B cell (primary cell): ENCODE measurements at regions not wholly inside any gene's neighbourhood (a gene's known extent, or its start where the extent isn't known, plus 50 kb on each side); places are given as distances from the start of the nearest gene placed in this dataset.

Experiments
- ATAC-seq: fragments of 200-7000 bp; cut with Tn5 transposase; one replicate; pipeline ENCODE4 v1.10.0; 2021; ENCODE audit warnings: low read depth, mild to moderate bottlenecking, moderate number of reproducible peaks, moderate library complexity
- CTCF ChIA-PET: fragments of 350-600 bp; sonication (Branson Sonifier 250); formaldehyde crosslinking; loops from one replicate; lab custom pipeline; 2021; ENCODE audit warnings: antibody characterized with exemption, inconsistent platforms; lab: Charles Lee
- POLR2A ChIA-PET: fragments of 350-600 bp; sonication (Branson Sonifier 250); formaldehyde crosslinking; loops from one replicate; lab custom pipeline; 2021; ENCODE audit warnings: antibody characterized with exemption; lab: Charles Lee
- DNase-seq: peaks from one replicate; pipeline ENCODE4 v3.0.0; 2013
- H2AFZ ChIP-seq: 2 replicates; pipeline ENCODE4 v1.6.1; 2012; ENCODE audit warnings: mild to moderate bottlenecking, low read depth, low read length; ENCODE audit not compliant: insufficient read depth, poor library complexity, severe bottlenecking
- H3K27ac ChIP-seq, 2 donors: 1 replicate in 1 of 2; 2 replicates in 1 of 2; pipeline ENCODE4 v1.5.1; 2012 to 2013; ENCODE audit warnings: low read length in 2 of 2, mild to moderate bottlenecking in 2 of 2, moderate library complexity in 1 of 2
- H3K27me3 ChIP-seq, 4 experiments: fragments of 200-600 bp in 1 of 4; sonication (generic) in 1 of 4; replicated peaks in 1 of 4; 1 replicate in 2 of 4; 2 replicates in 2 of 4; pipeline versions ENCODE4 v1.6.1 to v1.7.0; 2013 to 2016; ENCODE audit warnings: low read length in 3 of 4, mild to moderate bottlenecking in 2 of 4, mixed read lengths in 1 of 4, moderate library complexity in 1 of 4; ENCODE audit not compliant: insufficient read depth in 4 of 4, control insufficient read depth in 3 of 4; ENCODE audit errors: control extremely low read depth in 1 of 4
- H3K36me3 ChIP-seq, 2 experiments: replicated peaks in 1 of 2; 1 replicate in 1 of 2; 2 replicates in 1 of 2; pipeline versions ENCODE4 v1.6.1 to v1.7.1; 2013; ENCODE audit warnings: low read length in 1 of 2; ENCODE audit not compliant: insufficient read depth in 2 of 2, control insufficient read depth in 1 of 2; ENCODE audit errors: control extremely low read depth in 1 of 2, extremely low read depth in 1 of 2
- H3K4me1 ChIP-seq, 2 donors: fragments of 200-600 bp in 1 of 2; sonication (generic) in 1 of 2; 1 replicate in 1 of 2; 2 replicates in 1 of 2; pipeline versions ENCODE4 v1.5.1 to v1.6.1; 2013 to 2017; ENCODE audit warnings: low read length in 2 of 2; ENCODE audit not compliant: control insufficient read depth in 2 of 2, insufficient read depth in 2 of 2
- H3K4me2 ChIP-seq: replicated peaks from 2 replicates; pipeline ENCODE3; 2012; ENCODE audit warnings: mild to moderate bottlenecking, low read depth, low read length; ENCODE audit not compliant: poor library complexity, severe bottlenecking
- H3K4me3 ChIP-seq, 5 experiments: fragments of 200-600 bp in 1 of 5; sonication (generic) in 1 of 5; 1 replicate in 3 of 5; 2 replicates in 2 of 5; pipeline versions ENCODE4 v1.5.1 to v1.7.0; 2011 to 2016; ENCODE audit warnings: low read length in 4 of 5, mild to moderate bottlenecking in 4 of 5, low read depth in 2 of 5, control low read depth in 1 of 5, moderate library complexity in 1 of 5; ENCODE audit not compliant: insufficient read depth in 1 of 5; ENCODE audit errors: control extremely low read depth in 1 of 5, extremely low read depth in 1 of 5
- H3K79me2 ChIP-seq: fragments of 200-600 bp; sonication (generic); one replicate; pipeline ENCODE4 v1.6.0; 2016; ENCODE audit warnings: low read length; ENCODE audit not compliant: control insufficient read depth, insufficient read depth
- H3K9ac ChIP-seq: fragments of 200-600 bp; sonication (generic); 2 replicates; pipeline ENCODE4 v1.6.1; 2017; ENCODE audit warnings: mild to moderate bottlenecking, low read length, moderate library complexity
- H3K9me3 ChIP-seq, 3 donors: one replicate each; pipeline versions ENCODE4 v1.6.1 to v1.7.1; 2013; ENCODE audit warnings: low read length in 2 of 3; ENCODE audit not compliant: control insufficient read depth in 2 of 3, insufficient read depth in 1 of 3; ENCODE audit errors: control extremely low read depth in 1 of 3
- H4K20me1 ChIP-seq: 2 replicates; pipeline ENCODE4 v1.6.0; 2012; ENCODE audit warnings: mild to moderate bottlenecking, low read length; ENCODE audit not compliant: insufficient read depth, control insufficient read depth, poor library complexity, severe bottlenecking
- H3K27ac Mint-ChIP-seq: one replicate; pipeline ENCODE4 v1.8.0; 2021; ENCODE audit warnings: mixed read lengths
- H3K27me3 Mint-ChIP-seq: one replicate; pipeline ENCODE4 v1.8.0; 2021; ENCODE audit warnings: mixed read lengths
- H3K4me1 Mint-ChIP-seq: one replicate; pipeline ENCODE4 v1.8.0; 2021; ENCODE audit warnings: mixed read lengths
- H3K4me3 Mint-ChIP-seq: one replicate; pipeline ENCODE4 v1.8.0; 2021; ENCODE audit warnings: mixed read lengths
- H3K9me3 Mint-ChIP-seq: one replicate; pipeline ENCODE4 v1.8.0; 2022; ENCODE audit warnings: mixed read lengths; ENCODE audit not compliant: insufficient read depth
- CTCF ChIP-seq: fragments of 200-600 bp; IDR thresholded peaks from one replicate; pipeline ENCODE4 v1.8.0; 2022; ENCODE audit warnings: antibody characterized with exemption, mild to moderate bottlenecking
- EZH2 ChIP-seq: IDR thresholded peaks from 2 replicates; pipeline ENCODE4 v1.6.1; 2012; ENCODE audit warnings: borderline replicate concordance, low read depth, mild to moderate bottlenecking, moderate library complexity, low read length; ENCODE audit not compliant: insufficient read depth, poor library complexity, severe bottlenecking
- WGBS: methylation state at CpG from one replicate; pipeline ENCODE4 v1.1.5; 2013; ENCODE audit warnings: missing lambda C conversion rate; ENCODE audit not compliant: insufficient coverage; 5-methylcytosine and 5-hydroxymethylcytosine counted together
- intact Hi-C: fragments of 100-400 bp; cut with micrococcal nuclease; formaldehyde crosslinking; loops from one replicate; pipeline ENCODE4 v1.10.0; 2022

- intact Hi-C loops: no loop called here
- no peaks in the 10 kb centered on the region for H3K9me3 Mint-ChIP-seq
These were observed 66.1 kb downstream of the OR5AK2 start for GRCh38 chr11:57054817-57055216.

GRCh38 chr11:57055744-57056143 lies 67.0 kb downstream of the OR5AK2 start:
- TF ChIP-seq EZH2: no peak
- TF ChIP-seq CTCF: no peak
- no peaks in the 10 kb centered on the region for H3K4me1 ChIP-seq
- Mint-ChIP-seq H3K4me1 (no peaks in the 10 kb centered on the region), H3K27ac (no peak overlapping the region), H3K27me3 (no peaks in the 10 kb centered on the region), H3K4me3 (no peak overlapping the region), H3K9me3 (no peaks in the 10 kb centered on the region)
- no peak for ATAC-seq
- H3K79me2 ChIP-seq: no peaks in the 10 kb centered on the region
- no peaks in the 10 kb centered on the region for H3K36me3 ChIP-seq
- H3K4me2 ChIP-seq: no peak overlapping the region
- peaks cover 0 to 10% (median 0%) of the 10 kb centered on the region in 3 donors for H3K9me3 ChIP-seq
- H4K20me1 ChIP-seq: no peaks in the 10 kb centered on the region
- no peak overlapping the region for H2AFZ ChIP-seq
- H3K27ac ChIP-seq: no peak overlapping the region
- no CpG with 5 or more reads among the region's 2 CpGs for WGBS
- no peak overlapping the region for H3K4me3 ChIP-seq
- intact Hi-C loops: no loop called here
- CTCF ChIA-PET: no interaction called here
- H3K27me3 ChIP-seq: peaks cover 0 to 2% (median 0%) of the 10 kb centered on the region in 4 experiments
- no peak overlapping the region for H3K9ac ChIP-seq
- POLR2A ChIA-PET: no interaction called here
- no peak for DNase-seq

More at GRCh38 chr11:57054817-57055216, 66.1 kb downstream of the OR5AK2 start:
- ATAC-seq (no peak), DNase-seq (no peak)
- H3K4me3 ChIP-seq: no peak overlapping the region
- ChIA-PET CTCF (no interaction called here), POLR2A (no interaction called here)
- no peak overlapping the region for H3K9ac ChIP-seq
- no peak overlapping the region for H3K4me3 Mint-ChIP-seq
- H3K4me1 Mint-ChIP-seq: no peaks in the 10 kb centered on the region
- no peaks in the 10 kb centered on the region for H3K79me2 ChIP-seq
- no peak overlapping the region for H2AFZ ChIP-seq
- H3K36me3 ChIP-seq: no peaks in the 10 kb centered on the region
- no peak overlapping the region for H3K27ac Mint-ChIP-seq
- no peaks in the 10 kb centered on the region for H3K27me3 Mint-ChIP-seq
- TF ChIP-seq EZH2: no peak
- TF ChIP-seq CTCF: no peak
- peaks cover 0 to 10% (median 0%) of the 10 kb centered on the region in 3 donors for H3K9me3 ChIP-seq
- H4K20me1 ChIP-seq: no peaks in the 10 kb centered on the region
- H3K27ac ChIP-seq: no peak overlapping the region
- H3K4me2 ChIP-seq: no peak overlapping the region
- peaks cover 0 to 2% (median 0%) of the 10 kb centered on the region in 4 experiments for H3K27me3 ChIP-seq
- H3K4me1 ChIP-seq: no peaks in the 10 kb centered on the region
